HFFc6 (cell line): ENCODE measurements at regions not wholly inside any gene's neighbourhood (a gene's known extent, or its start where the extent isn't known, plus 50 kb on each side); places are given as distances from the start of the nearest gene placed in this dataset.
A peak's percentile ranks its signal among the peaks of the same experiment; 100 is the strongest.
"Not testable (repeated sequence)": the region's sequence is repeated elsewhere in the genome, so short reads cannot be mapped to it uniquely, and the experiment has no call there.

Experiments used
- DNase-seq: peaks from one replicate; pipeline ENCODE4 v3.0.0-alpha.2; 2018
- H3K27ac Mint-ChIP-seq: 2 replicates; pipeline ENCODE4 v1.8.0; 2020; ENCODE audit warnings: mild to moderate bottlenecking, mixed read lengths
- H3K27me3 Mint-ChIP-seq: 2 replicates; pipeline ENCODE4 v1.8.0; 2021; ENCODE audit warnings: mild to moderate bottlenecking, moderate library complexity, mixed read lengths; ENCODE audit not compliant: insufficient read depth
- H3K36me3 Mint-ChIP-seq: 2 replicates; pipeline ENCODE4 v1.8.0; 2021; ENCODE audit warnings: low read depth, mixed read lengths
- H3K4me1 Mint-ChIP-seq: 2 replicates; pipeline ENCODE4 v1.8.0; 2020; ENCODE audit warnings: low read depth, mixed read lengths
- H3K4me3 Mint-ChIP-seq: 2 replicates; pipeline ENCODE4 v1.8.0; 2020; ENCODE audit warnings: mild to moderate bottlenecking, moderate library complexity, mixed read lengths
- H3K9me3 Mint-ChIP-seq: 2 replicates; pipeline ENCODE4 v1.8.0; 2020; ENCODE audit warnings: mild to moderate bottlenecking, mixed read lengths
- CTCF ChIP-seq: fragments of 200-600 bp; sonication (generic); IDR thresholded peaks from 2 replicates; pipeline ENCODE4 v1.5.0; 2021; ENCODE audit warnings: antibody characterized with exemption, mild to moderate bottlenecking

GRCh38 chr2:64274399-64275173 lies 130.4 kb upstream of the PELI1 start:
- Mint-ChIP-seq H3K9me3 (peaks cover 5% of the 10 kb centered on the region), H3K27me3 (no peaks in the 10 kb centered on the region; the same call in none of the 2 replicates), H3K27ac (peak overlapping the region; percentile 83), H3K36me3 (peaks cover 6% of the 10 kb centered on the region), H3K4me1 (peaks cover 64% of the 10 kb centered on the region), H3K4me3 (no peak overlapping the region)
- no peak for DNase-seq
- TF ChIP-seq CTCF = no peak

GRCh38 chr2:64275174-64275466 lies 130.9 kb upstream of the PELI1 start:
- no peak for DNase-seq
- Mint-ChIP-seq H3K4me1 (peaks cover 64% of the 10 kb centered on the region), H3K27ac (no peak overlapping the region), H3K27me3 (no peaks in the 10 kb centered on the region; the same call in none of the 2 replicates), H3K4me3 (no peak overlapping the region), H3K9me3 (peaks cover 5% of the 10 kb centered on the region), H3K36me3 (peaks cover 6% of the 10 kb centered on the region)
- TF ChIP-seq CTCF = no peak

GRCh38 chr2:64276417-64277095 lies 132.3 kb upstream of the PELI1 start:
- no peaks in the 10 kb centered on the region for H3K9me3 Mint-ChIP-seq
- H3K4me1 Mint-ChIP-seq = peaks cover 64% of the 10 kb centered on the region
- no peak for TF ChIP-seq CTCF
- no peaks in the 10 kb centered on the region for H3K36me3 Mint-ChIP-seq
- H3K4me3 Mint-ChIP-seq = peak overlapping the region; percentile 75
- H3K27ac Mint-ChIP-seq = peak overlapping the region; percentile 75; the same call in 1 of the 2 replicates
- no peak for DNase-seq
- H3K27me3 Mint-ChIP-seq = peaks cover 1% of the 10 kb centered on the region

GRCh38 chr2:64277101-64277849 lies 133.1 kb upstream of the PELI1 start:
- peak overlapping the region; percentile 75 for H3K4me3 Mint-ChIP-seq
- H3K27me3 Mint-ChIP-seq = peaks cover 1% of the 10 kb centered on the region
- H3K9me3 Mint-ChIP-seq = no peaks in the 10 kb centered on the region
- no peak for TF ChIP-seq CTCF
- H3K36me3 Mint-ChIP-seq = no peaks in the 10 kb centered on the region
- DNase-seq = no peak
- H3K27ac Mint-ChIP-seq = peak overlapping the region; percentile 75
- H3K4me1 Mint-ChIP-seq = peaks cover 61% of the 10 kb centered on the region

GRCh38 chr2:64280812-64281211 lies 136.6 kb upstream of the PELI1 start:
- not testable (repeated sequence) for DNase-seq, H3K27ac Mint-ChIP-seq, H3K36me3 Mint-ChIP-seq, H3K27me3 Mint-ChIP-seq, H3K4me3 Mint-ChIP-seq, H3K9me3 Mint-ChIP-seq
- peaks cover 26% of the 10 kb centered on the region for H3K4me1 Mint-ChIP-seq
